Muscle layer of duodenum (tissue), 2 donors: ENCODE measurements at regions not wholly inside any gene's neighbourhood (a gene's known extent, or its start where the extent isn't known, plus 50 kb on each side); places are given as distances from the start of the nearest gene placed in this dataset.
"Not testable (repeated sequence)": the region's sequence is repeated elsewhere in the genome, so short reads cannot be mapped to it uniquely, and the experiment has no call there.

ENCODE experiments used
- H3K27ac ChIP-seq: one replicate; pipeline ENCODE4 v1.7.0; 2013; ENCODE audit warnings: mild to moderate bottlenecking, low read length
- H3K27me3 ChIP-seq: one replicate; pipeline ENCODE4 v1.7.0; 2013; ENCODE audit warnings: low read depth, mild to moderate bottlenecking, control low read depth, low read length
- H3K36me3 ChIP-seq, 2 donors: one replicate each; pipeline ENCODE4 v1.7.0; 2013; ENCODE audit warnings: low read length in 2 of 2, control low read depth in 1 of 2, mild to moderate bottlenecking in 1 of 2; ENCODE audit not compliant: insufficient read depth in 2 of 2, control insufficient read depth in 1 of 2
- H3K4me1 ChIP-seq, 2 donors: one replicate each; pipeline ENCODE4 v1.7.0; 2013; ENCODE audit warnings: low read length in 2 of 2, mild to moderate bottlenecking in 2 of 2, control low read depth in 1 of 2, moderate library complexity in 1 of 2; ENCODE audit not compliant: insufficient read depth in 2 of 2, control insufficient read depth in 1 of 2
- H3K4me3 ChIP-seq, 2 donors: one replicate each; pipeline ENCODE4 v1.7.0; 2013; ENCODE audit warnings: low read length in 2 of 2, low read depth in 1 of 2, mild to moderate bottlenecking in 1 of 2
- H3K9me3 ChIP-seq, 2 donors: one replicate each; pipeline ENCODE4 v1.7.0; 2013; ENCODE audit warnings: low read length in 2 of 2, control low read depth in 1 of 2, mild to moderate bottlenecking in 1 of 2; ENCODE audit not compliant: control insufficient read depth in 1 of 2
- donor health status: healthy.

GRCh38 chr6:159541296-159541695 is 151.7 kb downstream of the SOD2 start:
- Histone ChIP-seq H3K4me3 (no peak overlapping the region), H3K36me3 (no peaks in the 10 kb centered on the region), H3K27me3 (no peaks in the 10 kb centered on the region), H3K27ac (no peak overlapping the region), H3K4me1 (no peaks in the 10 kb centered on the region), H3K9me3 (no peaks in the 10 kb centered on the region)

GRCh38 chr6:159540883-159541282 is 152.2 kb downstream of the SOD2 start:
- Histone ChIP-seq H3K36me3 (no peaks in the 10 kb centered on the region), H3K27ac (no peak overlapping the region), H3K27me3 (no peaks in the 10 kb centered on the region), H3K4me3 (no peak overlapping the region), H3K4me1 (no peaks in the 10 kb centered on the region), H3K9me3 (no peaks in the 10 kb centered on the region)

GRCh38 chr6:159540152-159540551 is 152.9 kb downstream of the SOD2 start:
- Histone ChIP-seq H3K9me3 (no peaks in the 10 kb centered on the region), H3K4me1 (no peaks in the 10 kb centered on the region), H3K36me3 (no peaks in the 10 kb centered on the region), H3K27ac (no peak overlapping the region), H3K27me3 (no peaks in the 10 kb centered on the region), H3K4me3 (no peak overlapping the region)

- H3K4me1 ChIP-seq, H3K27me3 ChIP-seq, H3K27ac ChIP-seq, H3K9me3 ChIP-seq, H3K36me3 ChIP-seq, H3K4me3 ChIP-seq: not testable (repeated sequence)
Measured at GRCh38 chr6:159538031-159538430, 155.0 kb downstream of the SOD2 start.

GRCh38 chr6:159535656-159536350 is 157.2 kb downstream of the SOD2 start:
- no peak overlapping the region for H3K27ac ChIP-seq
- H3K4me1 ChIP-seq = no peaks in the 10 kb centered on the region
- H3K36me3 ChIP-seq = no peaks in the 10 kb centered on the region
- no peaks in the 10 kb centered on the region for H3K27me3 ChIP-seq
- no peaks in the 10 kb centered on the region for H3K9me3 ChIP-seq
- no peak overlapping the region for H3K4me3 ChIP-seq

GRCh38 chr6:159533568-159533967 is 159.5 kb downstream of the SOD2 start:
- Histone ChIP-seq H3K36me3 (no peaks in the 10 kb centered on the region), H3K9me3 (no peaks in the 10 kb centered on the region), H3K4me1 (peaks cover 5 to 6% of the 10 kb centered on the region in 2 donors), H3K27me3 (no peaks in the 10 kb centered on the region), H3K4me3 (no peak overlapping the region), H3K27ac (no peak overlapping the region)

- Histone ChIP-seq H3K27me3 (no peaks in the 10 kb centered on the region), H3K27ac (no peak overlapping the region), H3K4me3 (no peak overlapping the region), H3K9me3 (no peaks in the 10 kb centered on the region), H3K4me1 (peaks cover 5 to 6% of the 10 kb centered on the region in 2 donors), H3K36me3 (no peaks in the 10 kb centered on the region)
Measured at GRCh38 chr6:159533016-159533415, 160.0 kb downstream of the SOD2 start.

GRCh38 chr6:159532155-159532554 is 160.9 kb downstream of the SOD2 start:
- H3K4me1 ChIP-seq = peaks cover 5 to 6% of the 10 kb centered on the region in 2 donors
- H3K27ac ChIP-seq = no peak overlapping the region
- H3K36me3 ChIP-seq = no peaks in the 10 kb centered on the region
- no peaks in the 10 kb centered on the region for H3K27me3 ChIP-seq
- H3K9me3 ChIP-seq = no peaks in the 10 kb centered on the region
- no peak overlapping the region for H3K4me3 ChIP-seq

- Histone ChIP-seq H3K4me3 (no peak overlapping the region), H3K36me3 (no peaks in the 10 kb centered on the region), H3K27ac (no peak overlapping the region), H3K27me3 (no peaks in the 10 kb centered on the region), H3K9me3 (no peaks in the 10 kb centered on the region), H3K4me1 (peaks cover 5 to 6% of the 10 kb centered on the region in 2 donors)
Measured at GRCh38 chr6:159529934-159530333, 163.1 kb downstream of the SOD2 start.

- H3K4me1 ChIP-seq = peaks cover 5 to 6% of the 10 kb centered on the region in 2 donors
- H3K27ac ChIP-seq = no peak overlapping the region
- H3K9me3 ChIP-seq = no peaks in the 10 kb centered on the region
- H3K4me3 ChIP-seq = no peak overlapping the region
- no peaks in the 10 kb centered on the region for H3K27me3 ChIP-seq
- no peaks in the 10 kb centered on the region for H3K36me3 ChIP-seq
Measured at GRCh38 chr6:159527351-159527750, 165.7 kb downstream of the SOD2 start.

GRCh38 chr6:159525445-159526025 is 167.5 kb downstream of the SOD2 start:
- H3K27ac ChIP-seq = no peak overlapping the region
- H3K4me1 ChIP-seq = peaks cover 5 to 6% of the 10 kb centered on the region in 2 donors
- H3K36me3 ChIP-seq = no peaks in the 10 kb centered on the region
- H3K27me3 ChIP-seq = no peaks in the 10 kb centered on the region
- H3K4me3 ChIP-seq = no peak overlapping the region
- H3K9me3 ChIP-seq = no peaks in the 10 kb centered on the region
